Colonic mucosa (tissue), 4 donors: ENCODE measurements at regions not wholly inside any gene's neighbourhood (a gene's known extent, or its start where the extent isn't known, plus 50 kb on each side); places are given as distances from the start of the nearest gene placed in this dataset.

ENCODE experiments used
- DNase-seq: peaks from one replicate; pipeline ENCODE4 v3.0.0-alpha.2; 2020
- H3K27ac ChIP-seq: fragments of 200-600 bp; one replicate; pipeline ENCODE4 v1.8.0; 2021
- H3K27me3 ChIP-seq: fragments of 200-600 bp; one replicate; pipeline ENCODE4 v1.8.0; 2021
- H3K36me3 ChIP-seq: fragments of 200-600 bp; one replicate; pipeline ENCODE4 v1.8.0; 2021
- H3K4me1 ChIP-seq: fragments of 200-600 bp; one replicate; pipeline ENCODE4 v1.8.0; 2021; ENCODE audit warnings: mild to moderate bottlenecking
- H3K4me3 ChIP-seq: fragments of 200-600 bp; one replicate; pipeline ENCODE4 v1.8.0; 2021
- H3K9ac ChIP-seq, 2 donors: one replicate each; pipeline ENCODE4 v1.7.0; 2013; ENCODE audit warnings: control low read depth in 2 of 2, low read depth in 2 of 2, low read length in 2 of 2
- H3K9me3 ChIP-seq: fragments of 200-600 bp; one replicate; pipeline ENCODE4 v1.8.0; 2021
- CTCF ChIP-seq: fragments of 200-600 bp; IDR thresholded peaks from one replicate; pipeline ENCODE4 v1.8.0; 2022; ENCODE audit warnings: antibody characterized with exemption, mild to moderate bottlenecking
- intact Hi-C: fragments of 100-400 bp; cut with DNase I; formaldehyde crosslinking; loops from one replicate; pipeline ENCODE4 v1.14.1; 2022
- donor health status: healthy.
- donor health status: DM: no; HTN: no; CAD: no.
- donor health status: DM: no; HTN: no; CAD: no.

DNA sequence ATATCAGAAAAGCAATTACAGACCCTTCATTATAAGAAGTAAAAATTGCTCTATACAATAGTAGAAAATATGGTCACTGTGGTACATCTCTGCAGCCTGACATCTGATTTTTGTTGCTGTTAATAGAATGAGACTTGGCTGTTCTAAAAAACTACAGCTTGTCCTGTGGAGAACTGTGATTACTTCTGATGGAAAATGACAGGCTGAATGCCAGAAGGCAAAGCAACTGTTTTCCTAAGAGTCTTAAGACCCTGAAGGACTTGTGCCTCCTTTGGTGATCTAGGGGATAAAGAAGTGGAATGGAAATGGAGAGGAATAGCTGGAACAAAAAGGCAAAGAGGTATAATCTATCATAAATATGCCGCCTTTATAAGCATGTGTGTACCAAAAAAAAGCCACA is 314.8 kb downstream of the BCHE start:
- H3K36me3 ChIP-seq, result no peaks in the 10 kb centered on the region
- intact Hi-C loops, result no loop called here
- H3K27me3 ChIP-seq, result no peaks in the 10 kb centered on the region
- H3K9me3 ChIP-seq, result no peaks in the 10 kb centered on the region
- no peak overlapping the region for H3K4me3 ChIP-seq
- DNase-seq, result no peak
- TF ChIP-seq CTCF, result no peak
- no peak overlapping the region for H3K9ac ChIP-seq
- H3K4me1 ChIP-seq, result no peaks in the 10 kb centered on the region
- no peak overlapping the region for H3K27ac ChIP-seq

- Histone ChIP-seq H3K36me3 (no peaks in the 10 kb centered on the region), H3K27me3 (no peaks in the 10 kb centered on the region), H3K4me1 (no peaks in the 10 kb centered on the region), H3K4me3 (no peak overlapping the region), H3K9me3 (no peaks in the 10 kb centered on the region), H3K27ac (no peak overlapping the region), H3K9ac (no peak overlapping the region)
- no peak for TF ChIP-seq CTCF
- no peak for DNase-seq
- intact Hi-C loops, result no loop called here
Measured at GRCh38 chr3:165521131-165521871, 315.9 kb downstream of the BCHE start.

GRCh38 chr3:165519687-165520086 is 317.5 kb downstream of the BCHE start:
- intact Hi-C loops, result no loop called here
- no peaks in the 10 kb centered on the region for H3K4me1 ChIP-seq
- DNase-seq, result no peak
- no peaks in the 10 kb centered on the region for H3K27me3 ChIP-seq
- no peak overlapping the region for H3K9ac ChIP-seq
- no peak for TF ChIP-seq CTCF
- no peak overlapping the region for H3K27ac ChIP-seq
- no peak overlapping the region for H3K4me3 ChIP-seq
- H3K36me3 ChIP-seq, result no peaks in the 10 kb centered on the region
- H3K9me3 ChIP-seq, result no peaks in the 10 kb centered on the region

GRCh38 chr3:165518346-165518745 is 318.9 kb downstream of the BCHE start:
- Histone ChIP-seq H3K36me3 (no peaks in the 10 kb centered on the region), H3K4me1 (no peaks in the 10 kb centered on the region), H3K9ac (no peak overlapping the region), H3K4me3 (no peak overlapping the region), H3K9me3 (no peaks in the 10 kb centered on the region), H3K27ac (no peak overlapping the region), H3K27me3 (no peaks in the 10 kb centered on the region)
- intact Hi-C loops, result no loop called here
- no peak for DNase-seq
- no peak for TF ChIP-seq CTCF

- intact Hi-C loops, result no loop called here
- H3K27ac ChIP-seq, result peak overlapping the region; percentile 52
- no peaks in the 10 kb centered on the region for H3K9me3 ChIP-seq
- no peak for TF ChIP-seq CTCF
- no peak overlapping the region for H3K4me3 ChIP-seq
- no peak overlapping the region for H3K9ac ChIP-seq
- H3K4me1 ChIP-seq, result no peaks in the 10 kb centered on the region
- DNase-seq, result peak; percentile 23
- no peaks in the 10 kb centered on the region for H3K27me3 ChIP-seq
- H3K36me3 ChIP-seq, result no peaks in the 10 kb centered on the region
Measured at GRCh38 chr3:165513715-165514701, 317.8 kb upstream of the SLITRK3 start.
